ENCODE measurements at regions not wholly inside any gene's neighbourhood (a gene's known extent, or its start where the extent isn't known, plus 50 kb on each side); places are given as distances from the start of the nearest gene placed in this dataset.

DNA sequence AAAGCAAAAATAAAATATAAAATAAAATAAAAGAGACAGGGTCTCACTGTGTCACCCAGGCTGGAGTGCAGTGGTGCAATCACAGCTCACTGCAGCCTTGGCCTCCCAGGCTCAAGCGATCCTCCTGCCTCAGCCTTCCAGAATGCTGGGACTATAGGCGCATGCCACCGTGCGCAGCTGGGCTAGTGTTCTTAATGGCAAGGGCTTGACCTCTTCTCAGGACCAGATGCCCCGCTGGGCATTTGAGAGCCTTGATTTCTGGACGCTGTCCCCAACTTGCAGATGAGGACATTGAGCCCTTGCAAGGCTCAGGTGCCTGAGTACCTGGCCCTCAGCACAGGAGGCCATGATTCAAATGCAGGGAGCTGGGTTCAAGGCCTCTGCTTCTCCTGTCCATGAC is 82.6 kb downstream of the DHCR7 start:
- no TSS peak for BruUV-seq (replicated peaks)
- Histone ChIP-seq H3K9me3 (ENCODE audit: low read length) (no peaks in the 10 kb centered on the region), H3K36me3 (ENCODE audit: insufficient read depth, low read length) (no peaks in the 10 kb centered on the region), H4K20me1 (ENCODE audit: insufficient read depth, low read length) (no peaks in the 10 kb centered on the region), H3K4me3 (ENCODE audit: low read depth, low read length, poor library complexity, severe bottlenecking) (no peak overlapping the region), H2AFZ (ENCODE audit: low read length) (no peak overlapping the region), H3K4me1 (ENCODE audit: insufficient read depth, low read length, poor library complexity, severe bottlenecking) (peaks cover 18% of the 10 kb centered on the region), H3K4me2 (ENCODE audit: low read length) (no peak overlapping the region), H3K79me2 (ENCODE audit: insufficient read depth, low read depth, low read length) (no peaks in the 10 kb centered on the region), H3K9me2 (ENCODE audit: insufficient read depth, low read length) (no peaks in the 10 kb centered on the region), H3K27ac (ENCODE audit: low read depth, low read length, poor library complexity, severe bottlenecking) (no peak overlapping the region)
- no peak for DNase-seq (ENCODE audit: low spot score)
- intact Hi-C loops (cut with micrococcal nuclease; ENCODE audit: unreplicated experiment), result no loop called here
- CTCF ChIA-PET (ENCODE audit: unreplicated experiment), result no interaction called here
- TF ChIP-seq, protein P1, sequence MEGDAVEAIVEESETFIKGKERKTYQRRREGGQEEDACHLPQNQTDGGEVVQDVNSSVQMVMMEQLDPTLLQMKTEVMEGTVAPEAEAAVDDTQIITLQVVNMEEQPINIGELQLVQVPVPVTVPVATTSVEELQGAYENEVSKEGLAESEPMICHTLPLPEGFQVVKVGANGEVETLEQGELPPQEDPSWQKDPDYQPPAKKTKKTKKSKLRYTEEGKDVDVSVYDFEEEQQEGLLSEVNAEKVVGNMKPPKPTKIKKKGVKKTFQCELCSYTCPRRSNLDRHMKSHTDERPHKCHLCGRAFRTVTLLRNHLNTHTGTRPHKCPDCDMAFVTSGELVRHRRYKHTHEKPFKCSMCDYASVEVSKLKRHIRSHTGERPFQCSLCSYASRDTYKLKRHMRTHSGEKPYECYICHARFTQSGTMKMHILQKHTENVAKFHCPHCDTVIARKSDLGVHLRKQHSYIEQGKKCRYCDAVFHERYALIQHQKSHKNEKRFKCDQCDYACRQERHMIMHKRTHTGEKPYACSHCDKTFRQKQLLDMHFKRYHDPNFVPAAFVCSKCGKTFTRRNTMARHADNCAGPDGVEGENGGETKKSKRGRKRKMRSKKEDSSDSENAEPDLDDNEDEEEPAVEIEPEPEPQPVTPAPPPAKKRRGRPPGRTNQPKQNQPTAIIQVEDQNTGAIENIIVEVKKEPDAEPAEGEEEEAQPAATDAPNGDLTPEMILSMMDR (conservative IDR thresholded peaks at IDR 0.05; ENCODE audit: low read length), result no peak
- TF ChIP-seq EZH2phosphoT487 (IDR thresholded peaks at IDR 0.05; ENCODE audit: borderline replicate concordance, low read depth, low read length), result no peak
- POLR2A ChIA-PET, result no interaction called here

DNA sequence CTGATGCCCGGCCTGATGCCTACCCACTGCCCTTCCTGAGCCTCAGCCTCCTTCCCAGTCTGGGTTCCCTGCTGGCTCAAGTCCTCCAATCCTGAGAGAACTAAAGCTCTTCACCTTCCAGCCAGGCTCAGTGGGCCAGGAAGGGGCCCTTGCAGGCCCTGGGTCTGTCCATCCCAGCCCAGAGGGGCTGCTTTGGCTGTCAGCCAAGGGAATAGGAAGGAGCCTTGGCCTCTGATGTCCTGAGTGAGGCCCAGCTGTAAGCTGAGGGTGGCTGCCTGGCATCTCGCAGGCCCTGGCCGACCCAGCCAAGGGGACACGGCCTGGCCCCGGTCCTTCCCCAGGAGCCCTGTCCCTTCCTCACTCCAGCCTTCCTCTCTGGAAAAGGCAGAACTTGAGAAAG is 83.4 kb downstream of the DHCR7 start:
- H3K27ac ChIP-seq (ENCODE audit: low read depth, low read length, poor library complexity, severe bottlenecking), result no peak overlapping the region
- H3K79me2 ChIP-seq (ENCODE audit: insufficient read depth, low read depth, low read length), result no peaks in the 10 kb centered on the region
- no peak for TF ChIP-seq EZH2phosphoT487 (IDR thresholded peaks at IDR 0.05; ENCODE audit: borderline replicate concordance, low read depth, low read length)
- TF ChIP-seq, protein P1 (conservative IDR thresholded peaks at IDR 0.05; ENCODE audit: low read length), result no peak
- no peaks in the 10 kb centered on the region for H3K9me3 ChIP-seq (ENCODE audit: low read length)
- no peak overlapping the region for H3K4me2 ChIP-seq (ENCODE audit: low read length)
- no peak overlapping the region for H3K4me3 ChIP-seq (ENCODE audit: low read depth, low read length, poor library complexity, severe bottlenecking)
- DNase-seq (ENCODE audit: low spot score), result no peak
- H3K4me1 ChIP-seq (ENCODE audit: insufficient read depth, low read length, poor library complexity, severe bottlenecking), result peaks cover 10% of the 10 kb centered on the region
- CTCF ChIA-PET (ENCODE audit: unreplicated experiment), result interaction anchor here (0.6 kb wide), 1 partner anchor 7 kb away, joined by 3 read pairs; no protein-coding TSS in a partner anchor
- H4K20me1 ChIP-seq (ENCODE audit: insufficient read depth, low read length), result no peaks in the 10 kb centered on the region
- no peaks in the 10 kb centered on the region for H3K9me2 ChIP-seq (ENCODE audit: insufficient read depth, low read length)
- intact Hi-C loops (cut with micrococcal nuclease; ENCODE audit: unreplicated experiment), result no loop called here
- POLR2A ChIA-PET, result no interaction called here
- no peaks in the 10 kb centered on the region for H3K36me3 ChIP-seq (ENCODE audit: insufficient read depth, low read length)
- no TSS peak for BruUV-seq (replicated peaks)
- no peak overlapping the region for H2AFZ ChIP-seq (ENCODE audit: low read length)

DNA sequence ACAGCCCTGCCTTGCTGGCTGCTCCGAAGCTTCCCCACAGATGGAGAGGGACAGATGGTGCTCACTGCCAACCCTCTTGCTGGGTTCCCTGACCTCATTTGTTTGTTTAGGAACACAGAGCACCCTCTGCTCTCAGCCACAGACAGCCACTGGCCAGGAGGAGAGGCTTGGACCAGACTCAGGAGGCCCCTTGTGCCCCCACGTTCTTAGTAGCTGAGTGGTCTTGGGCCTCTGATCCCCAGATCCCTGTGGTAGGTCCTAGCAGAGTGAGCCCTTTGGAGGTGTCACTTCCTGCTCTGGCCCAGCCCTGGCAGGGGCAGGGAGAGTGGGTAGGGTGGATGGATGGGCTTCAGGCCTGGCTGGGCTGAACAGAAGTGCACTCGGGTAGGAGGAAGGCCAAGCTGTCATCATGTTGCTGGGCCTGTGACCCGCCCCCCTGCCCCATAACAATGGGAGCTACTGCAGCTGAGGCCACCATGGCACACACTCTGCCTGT is 84.0 kb downstream of the DHCR7 start:
- POLR2A ChIA-PET, result no interaction called here
- Histone ChIP-seq H3K4me3 (ENCODE audit: low read depth, low read length, poor library complexity, severe bottlenecking) (no peak overlapping the region), H3K9me3 (ENCODE audit: low read length) (no peaks in the 10 kb centered on the region), H3K4me1 (ENCODE audit: insufficient read depth, low read length, poor library complexity, severe bottlenecking) (peaks cover 8% of the 10 kb centered on the region), H3K79me2 (ENCODE audit: insufficient read depth, low read depth, low read length) (no peaks in the 10 kb centered on the region), H3K27ac (ENCODE audit: low read depth, low read length, poor library complexity, severe bottlenecking) (no peak overlapping the region), H2AFZ (ENCODE audit: low read length) (no peak overlapping the region), H4K20me1 (ENCODE audit: insufficient read depth, low read length) (no peaks in the 10 kb centered on the region), H3K36me3 (ENCODE audit: insufficient read depth, low read length) (no peaks in the 10 kb centered on the region), H3K9me2 (ENCODE audit: insufficient read depth, low read length) (no peaks in the 10 kb centered on the region), H3K4me2 (ENCODE audit: low read length) (no peak overlapping the region)
- no TSS peak for BruUV-seq (replicated peaks)
- no peak for DNase-seq (ENCODE audit: low spot score)
- intact Hi-C loops (cut with micrococcal nuclease; ENCODE audit: unreplicated experiment), result no loop called here
- no peak for TF ChIP-seq EZH2phosphoT487 (IDR thresholded peaks at IDR 0.05; ENCODE audit: borderline replicate concordance, low read depth, low read length)
- TF ChIP-seq, protein P1 (conservative IDR thresholded peaks at IDR 0.05; ENCODE audit: low read length), result no peak
- CTCF ChIA-PET (ENCODE audit: unreplicated experiment), result interaction anchor here (0.6 to 1.3 kb wide), 2 partner anchors 8 kb away, joined by 3 read pairs; no protein-coding TSS in a partner anchor
